Activated T-cell treated with anti-CD3 and anti-CD28 coated beads for 24 hours (primary cell): ENCODE measurements at regions not wholly inside any gene's neighbourhood (a gene's known extent, or its start where the extent isn't known, plus 50 kb on each side); places are given as distances from the start of the nearest gene placed in this dataset.
"Not testable (repeated sequence)": the region's sequence is repeated elsewhere in the genome, so short reads cannot be mapped to it uniquely, and the experiment has no call there.

Source experiments
- DNase-seq: peaks from one replicate; pipeline ENCODE4 v3.0.0-alpha.2; 2020; ENCODE audit warnings: low read depth

- no peak for DNase-seq
Observed at GRCh38 chr5:154702477-154702876, 52.7 kb upstream of the LARP1 start.

GRCh38 chr5:154701725-154702124 is 53.5 kb upstream of the LARP1 start:
- not testable (repeated sequence) for DNase-seq

- DNase-seq = no peak
Observed at GRCh38 chr5:154701181-154701580, 54.0 kb upstream of the LARP1 start.

GRCh38 chr5:154700289-154700928 is 54.8 kb upstream of the LARP1 start:
- DNase-seq = not testable (repeated sequence)

- DNase-seq = no peak
Observed at GRCh38 chr5:154698763-154699162, 56.4 kb upstream of the LARP1 start.

- DNase-seq = no peak
Observed at GRCh38 chr5:154697371-154697770, 57.8 kb upstream of the LARP1 start.

GRCh38 chr5:154696891-154697290 is 58.3 kb upstream of the LARP1 start:
- no peak for DNase-seq

- no peak for DNase-seq
Observed at GRCh38 chr5:154694159-154694558, 61.0 kb upstream of the LARP1 start.

- DNase-seq = no peak
Observed at GRCh38 chr5:154690488-154690887, 64.7 kb upstream of the LARP1 start.

- DNase-seq = no peak
Observed at GRCh38 chr5:154686490-154686889, 68.7 kb upstream of the LARP1 start.

GRCh38 chr5:154683101-154683880 is 71.9 kb upstream of the LARP1 start:
- no peak for DNase-seq

GRCh38 chr5:154679501-154679900 is 75.7 kb upstream of the LARP1 start:
- DNase-seq = no peak

- no peak for DNase-seq
Observed at GRCh38 chr5:154677921-154678320, 77.3 kb upstream of the LARP1 start.

- no peak for DNase-seq
Observed at GRCh38 chr5:154676508-154676907, 78.7 kb upstream of the LARP1 start.

- no peak for DNase-seq
Observed at GRCh38 chr5:154674029-154674428, 81.1 kb upstream of the LARP1 start.

- no peak for DNase-seq
Observed at GRCh38 chr5:154673506-154673905, 81.7 kb upstream of the LARP1 start.

- not testable (repeated sequence) for DNase-seq
Observed at GRCh38 chr5:154669913-154670312, 85.3 kb upstream of the LARP1 start.

- DNase-seq = no peak
Observed at GRCh38 chr5:154669402-154669801, 85.8 kb upstream of the LARP1 start.

GRCh38 chr5:154664869-154665268 is 90.3 kb upstream of the LARP1 start:
- no peak for DNase-seq

GRCh38 chr5:154663424-154663823 is 91.8 kb upstream of the LARP1 start:
- DNase-seq = no peak

GRCh38 chr5:154654486-154655371 is 100.4 kb upstream of the LARP1 start:
- DNase-seq = no peak

GRCh38 chr5:154653764-154654485 is 101.3 kb upstream of the LARP1 start:
- DNase-seq = no peak
